Astrocyte of the spinal cord (primary cell): ENCODE measurements at regions not wholly inside any gene's neighbourhood (a gene's known extent, or its start where the extent isn't known, plus 50 kb on each side); places are given as distances from the start of the nearest gene placed in this dataset.

Experiments used
- DNase-seq: peaks from one replicate; pipeline ENCODE4 v3.0.0; 2011; ENCODE audit warnings: low read depth, low spot score
- H3K4me3 ChIP-seq: 2 replicates; pipeline ENCODE4 v1.5.1; 2011; ENCODE audit warnings: low read depth, mild to moderate bottlenecking, low read length, moderate library complexity
- CTCF ChIP-seq: IDR thresholded peaks from 2 replicates; pipeline ENCODE4 v1.5.1; 2012; ENCODE audit warnings: low read depth, mild to moderate bottlenecking, low read length, inconsistent platforms
- in situ Hi-C: cut with HindIII; loops from 2 replicates; pipeline ENCODE4 v1.10.0; 2017; ENCODE audit warnings: low sequenced_read_pairs

- no peak for TF ChIP-seq CTCF
- in situ Hi-C loops: no loop called here
- no peak for DNase-seq
- H3K4me3 ChIP-seq: no peak overlapping the region
Measured at GRCh38 chr14:65321370-65321875, 91.1 kb upstream of the FUT8 start.

GRCh38 chr14:65329481-65329880 lies 83.0 kb upstream of the FUT8 start:
- no peak for DNase-seq
- H3K4me3 ChIP-seq: no peak overlapping the region
- TF ChIP-seq CTCF: no peak
- in situ Hi-C loops: no loop called here

GRCh38 chr14:65329911-65330310 lies 82.6 kb upstream of the FUT8 start:
- TF ChIP-seq CTCF: no peak
- no peak for DNase-seq
- H3K4me3 ChIP-seq: no peak overlapping the region
- in situ Hi-C loops: no loop called here

- H3K4me3 ChIP-seq: no peak overlapping the region
- TF ChIP-seq CTCF: no peak
- in situ Hi-C loops: no loop called here
- no peak for DNase-seq
Measured at GRCh38 chr14:65330416-65330815, 82.1 kb upstream of the FUT8 start.

GRCh38 chr14:65331652-65332051 lies 80.9 kb upstream of the FUT8 start:
- in situ Hi-C loops: no loop called here
- no peak for TF ChIP-seq CTCF
- DNase-seq: no peak
- no peak overlapping the region for H3K4me3 ChIP-seq

GRCh38 chr14:65332141-65332871 lies 80.2 kb upstream of the FUT8 start:
- H3K4me3 ChIP-seq: no peak overlapping the region
- TF ChIP-seq CTCF: no peak
- in situ Hi-C loops: no loop called here
- DNase-seq: no peak
